BLaER1 (cell line): ENCODE measurements at regions not wholly inside any gene's neighbourhood (a gene's known extent, or its start where the extent isn't known, plus 50 kb on each side); places are given as distances from the start of the nearest gene placed in this dataset.

ENCODE experiments used
- H3K27ac ChIP-seq: shearing (Covaris generic); formaldehyde crosslinking; 2 replicates; pipeline ENCODE4 v1.8.1; 2022
- H3K27me3 ChIP-seq: shearing (Covaris generic); formaldehyde crosslinking; 2 replicates; pipeline ENCODE4 v1.8.1; 2022
- H3K36me3 ChIP-seq: shearing (Covaris generic); formaldehyde crosslinking; 2 replicates; pipeline ENCODE4 v1.8.1; 2022
- H3K4me1 ChIP-seq: shearing (Covaris generic); formaldehyde crosslinking; 2 replicates; pipeline ENCODE4 v1.8.1; 2022
- H3K4me2 ChIP-seq: shearing (Covaris generic); formaldehyde crosslinking; 2 replicates; pipeline ENCODE4 v1.8.1; 2022
- H3K4me3 ChIP-seq: shearing (Covaris generic); formaldehyde crosslinking; 2 replicates; pipeline ENCODE4 v1.8.1; 2022
- H3K9ac ChIP-seq: shearing (Covaris generic); formaldehyde crosslinking; 2 replicates; pipeline ENCODE4 v1.8.1; 2022
- H3K9me3 ChIP-seq: shearing (Covaris generic); formaldehyde crosslinking; 2 replicates; pipeline ENCODE4 v1.8.1; 2022
- H4K20me1 ChIP-seq: shearing (Covaris generic); formaldehyde crosslinking; 2 replicates; pipeline ENCODE4 v1.8.1; 2022
- Cebpa-rat ChIP-seq: shearing (Covaris generic); IDR thresholded peaks from 2 replicates; pipeline ENCODE4 v1.8.1; 2022

GRCh38 chr3:28134198-28134597 is 107.2 kb upstream of the CMC1 start:
- Histone ChIP-seq H3K9ac (no peak overlapping the region), H3K4me1 (no peaks in the 10 kb centered on the region), H3K27me3 (no peaks in the 10 kb centered on the region), H3K27ac (no peak overlapping the region), H3K4me2 (no peak overlapping the region), H3K9me3 (no peaks in the 10 kb centered on the region), H3K36me3 (no peaks in the 10 kb centered on the region), H4K20me1 (no peaks in the 10 kb centered on the region), H3K4me3 (no peak overlapping the region)
- no peak for TF ChIP-seq Cebpa-rat

- no peak overlapping the region for H3K27ac ChIP-seq
- H3K4me1 ChIP-seq, result no peaks in the 10 kb centered on the region
- no peaks in the 10 kb centered on the region for H3K27me3 ChIP-seq
- no peak overlapping the region for H3K4me3 ChIP-seq
- H3K9ac ChIP-seq, result no peak overlapping the region
- no peaks in the 10 kb centered on the region for H3K9me3 ChIP-seq
- no peak overlapping the region for H3K4me2 ChIP-seq
- TF ChIP-seq Cebpa-rat, result no peak
- no peaks in the 10 kb centered on the region for H4K20me1 ChIP-seq
- H3K36me3 ChIP-seq, result no peaks in the 10 kb centered on the region
These were observed 106.5 kb upstream of the CMC1 start for GRCh38 chr3:28134792-28135375.

- H3K9me3 ChIP-seq, result no peaks in the 10 kb centered on the region
- TF ChIP-seq Cebpa-rat, result no peak
- H3K9ac ChIP-seq, result no peak overlapping the region
- no peak overlapping the region for H3K4me2 ChIP-seq
- H3K27ac ChIP-seq, result no peak overlapping the region
- H3K27me3 ChIP-seq, result no peaks in the 10 kb centered on the region
- no peaks in the 10 kb centered on the region for H3K4me1 ChIP-seq
- no peak overlapping the region for H3K4me3 ChIP-seq
- no peaks in the 10 kb centered on the region for H3K36me3 ChIP-seq
- no peaks in the 10 kb centered on the region for H4K20me1 ChIP-seq
These were observed 104.7 kb upstream of the CMC1 start for GRCh38 chr3:28136607-28137216.

- H3K9ac ChIP-seq, result no peak overlapping the region
These were observed 103.3 kb upstream of the CMC1 start for GRCh38 chr3:28138043-28138610.

GRCh38 chr3:28139288-28139687 is 102.1 kb upstream of the CMC1 start:
- no peaks in the 10 kb centered on the region for H3K4me1 ChIP-seq

More at GRCh38 chr3:28138043-28138610, 103.3 kb upstream of the CMC1 start:
- H3K4me3 ChIP-seq, result no peak overlapping the region
- TF ChIP-seq Cebpa-rat, result no peak
- H3K27me3 ChIP-seq, result no peaks in the 10 kb centered on the region
- H4K20me1 ChIP-seq, result no peaks in the 10 kb centered on the region
- H3K4me2 ChIP-seq, result no peak overlapping the region
- no peaks in the 10 kb centered on the region for H3K4me1 ChIP-seq
- H3K36me3 ChIP-seq, result no peaks in the 10 kb centered on the region
- H3K9me3 ChIP-seq, result no peaks in the 10 kb centered on the region
- no peak overlapping the region for H3K27ac ChIP-seq

GRCh38 chr3:28139967-28140634 is 101.3 kb upstream of the CMC1 start:
- TF ChIP-seq Cebpa-rat, result no peak
- no peak overlapping the region for H3K4me2 ChIP-seq

More at GRCh38 chr3:28139288-28139687, 102.1 kb upstream of the CMC1 start:
- Histone ChIP-seq H3K27ac (no peak overlapping the region), H3K4me3 (no peak overlapping the region), H3K36me3 (no peaks in the 10 kb centered on the region), H4K20me1 (no peaks in the 10 kb centered on the region), H3K9me3 (no peaks in the 10 kb centered on the region), H3K27me3 (no peaks in the 10 kb centered on the region), H3K9ac (no peak overlapping the region), H3K4me2 (no peak overlapping the region)
- TF ChIP-seq Cebpa-rat, result no peak

GRCh38 chr3:28140664-28141063 is 100.8 kb upstream of the CMC1 start:
- Histone ChIP-seq H3K27ac (no peak overlapping the region), H3K4me2 (no peak overlapping the region), H3K4me1 (no peaks in the 10 kb centered on the region), H3K4me3 (no peak overlapping the region), H3K27me3 (no peaks in the 10 kb centered on the region), H4K20me1 (no peaks in the 10 kb centered on the region), H3K36me3 (no peaks in the 10 kb centered on the region), H3K9me3 (no peaks in the 10 kb centered on the region), H3K9ac (no peak overlapping the region)
- no peak for TF ChIP-seq Cebpa-rat

More at GRCh38 chr3:28139967-28140634, 101.3 kb upstream of the CMC1 start:
- Histone ChIP-seq H3K9ac (no peak overlapping the region), H3K4me3 (no peak overlapping the region), H3K4me1 (no peaks in the 10 kb centered on the region), H4K20me1 (no peaks in the 10 kb centered on the region), H3K36me3 (no peaks in the 10 kb centered on the region), H3K27ac (no peak overlapping the region), H3K9me3 (no peaks in the 10 kb centered on the region), H3K27me3 (no peaks in the 10 kb centered on the region)

- Histone ChIP-seq H4K20me1 (no peaks in the 10 kb centered on the region), H3K36me3 (no peaks in the 10 kb centered on the region), H3K9me3 (peaks cover 7% of the 10 kb centered on the region), H3K4me2 (no peak overlapping the region), H3K4me3 (no peak overlapping the region), H3K27ac (no peak overlapping the region), H3K4me1 (peaks cover 13% of the 10 kb centered on the region), H3K9ac (no peak overlapping the region), H3K27me3 (no peaks in the 10 kb centered on the region)
- no peak for TF ChIP-seq Cebpa-rat
These were observed 91.5 kb upstream of the CMC1 start for GRCh38 chr3:28149960-28150359.

GRCh38 chr3:28150465-28151206 is 90.8 kb upstream of the CMC1 start:
- Histone ChIP-seq H3K9ac (no peak overlapping the region), H3K4me3 (no peak overlapping the region), H4K20me1 (no peaks in the 10 kb centered on the region), H3K27ac (no peak overlapping the region), H3K9me3 (peaks cover 7% of the 10 kb centered on the region), H3K36me3 (no peaks in the 10 kb centered on the region), H3K4me1 (peaks cover 13% of the 10 kb centered on the region), H3K27me3 (no peaks in the 10 kb centered on the region), H3K4me2 (no peak overlapping the region)
- TF ChIP-seq Cebpa-rat, result no peak
